NCI-H1694 (cell line): ENCODE measurements at regions not wholly inside any gene's neighbourhood (a gene's known extent, or its start where the extent isn't known, plus 50 kb on each side); places are given as distances from the start of the nearest gene placed in this dataset.
"Not testable (repeated sequence)": the region's sequence is repeated elsewhere in the genome, so short reads cannot be mapped to it uniquely, and the experiment has no call there.

Experiments used
- DNase-seq: peaks from one replicate; lab custom pipeline; 2025; lab: John Stamatoyannopoulos, UW

GRCh38 chr6:10128721-10129120 is 286.2 kb downstream of the TFAP2A start:
- DNase-seq, result no peak

GRCh38 chr6:10122164-10122563 is 292.7 kb downstream of the TFAP2A start:
- DNase-seq, result no peak

GRCh38 chr6:10112871-10113549 is 301.9 kb downstream of the TFAP2A start:
- no peak for DNase-seq

- no peak for DNase-seq
Observed at GRCh38 chr6:10111975-10112374, 302.9 kb downstream of the TFAP2A start.

GRCh38 chr6:10101551-10102252 is 313.2 kb downstream of the TFAP2A start:
- DNase-seq, result no peak

GRCh38 chr6:10099529-10100140 is 315.2 kb downstream of the TFAP2A start:
- DNase-seq, result no peak

- no peak for DNase-seq
Observed at GRCh38 chr6:10098756-10099528, 315.9 kb downstream of the TFAP2A start.

GRCh38 chr6:10093282-10093681 is 321.6 kb downstream of the TFAP2A start:
- no peak for DNase-seq

DNA sequence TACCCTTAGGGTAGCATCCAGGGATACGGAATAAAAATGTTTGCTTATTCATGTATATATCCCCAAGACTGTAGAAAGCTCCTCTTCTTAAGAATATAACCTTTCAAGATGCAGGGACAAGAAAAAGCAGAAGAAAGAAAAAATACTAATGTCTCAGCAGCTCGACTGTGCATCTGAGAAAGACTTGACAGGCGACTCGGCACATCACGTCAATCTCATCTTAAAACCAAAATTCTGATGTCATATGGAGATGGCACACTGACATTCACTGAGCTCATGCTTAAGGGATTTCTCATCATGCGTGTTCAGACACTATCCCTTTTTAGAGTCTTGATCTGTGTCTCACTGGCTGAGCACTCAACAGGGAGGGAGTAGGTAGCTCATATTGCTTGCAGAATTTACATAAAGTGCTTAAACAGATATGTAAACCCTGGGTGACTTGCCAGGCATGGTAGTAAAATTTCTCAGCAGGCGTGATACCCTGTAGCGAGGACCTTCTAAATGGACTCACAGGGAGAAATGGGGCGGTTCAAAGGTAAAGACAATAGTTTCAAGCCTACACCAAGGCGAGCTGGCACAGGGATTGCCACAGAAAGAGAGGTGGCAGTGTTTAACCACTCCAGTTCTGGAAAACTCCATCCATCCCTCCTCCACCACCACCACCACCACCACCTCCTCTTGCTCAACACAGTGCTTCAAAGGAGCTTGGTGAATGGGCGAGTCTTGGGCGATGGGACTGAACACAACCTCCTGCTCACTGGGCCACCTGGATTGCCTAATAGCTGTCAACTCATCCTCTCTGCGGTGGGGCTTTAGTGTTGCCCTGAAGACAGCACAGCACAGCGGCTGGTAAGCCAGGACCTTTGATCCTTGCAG is 330.5 kb downstream of the TFAP2A start:
- DNase-seq, result no peak

DNA sequence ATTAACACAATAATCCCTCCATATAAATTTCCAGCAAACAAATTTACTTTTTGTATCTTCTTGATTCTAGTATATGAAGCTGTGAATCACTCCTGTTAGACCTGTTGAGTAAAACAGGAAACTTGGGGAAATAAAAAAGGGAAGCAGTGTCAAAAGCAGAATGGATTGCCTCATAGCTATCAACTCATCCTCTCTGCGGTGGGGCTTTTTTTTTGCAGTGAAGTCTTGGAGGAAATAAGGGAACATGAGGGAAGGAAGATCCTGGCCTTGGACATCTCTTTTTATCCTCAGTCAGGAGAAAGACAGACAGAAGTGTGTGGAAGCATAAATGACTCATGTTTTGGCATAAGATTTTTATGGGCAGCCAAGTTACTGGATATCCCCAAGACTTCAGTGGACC is 332.5 kb downstream of the TFAP2A start:
- no peak for DNase-seq

DNA sequence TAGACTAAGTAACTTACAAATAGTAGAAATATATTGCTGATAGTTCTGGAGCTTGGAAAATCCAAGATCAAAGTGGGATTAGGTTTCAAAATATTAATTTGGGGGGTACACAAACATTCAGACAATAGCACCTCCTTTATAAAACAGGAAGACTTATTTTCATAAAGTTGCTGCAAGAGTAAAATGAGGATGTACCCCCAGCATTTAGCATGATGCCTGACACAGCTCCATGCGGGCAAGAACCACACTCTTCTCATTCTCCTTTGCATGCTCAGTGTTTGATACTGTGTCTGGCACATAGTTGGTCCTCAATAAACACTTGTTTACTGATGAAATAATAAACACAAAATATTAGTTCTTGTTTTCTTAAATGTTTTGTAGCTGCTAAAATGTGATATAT is 332.9 kb downstream of the TFAP2A start:
- no peak for DNase-seq

GRCh38 chr6:10081075-10081474 is 333.8 kb downstream of the TFAP2A start:
- no peak for DNase-seq

GRCh38 chr6:10080561-10080960 is 334.3 kb downstream of the TFAP2A start:
- no peak for DNase-seq

DNA sequence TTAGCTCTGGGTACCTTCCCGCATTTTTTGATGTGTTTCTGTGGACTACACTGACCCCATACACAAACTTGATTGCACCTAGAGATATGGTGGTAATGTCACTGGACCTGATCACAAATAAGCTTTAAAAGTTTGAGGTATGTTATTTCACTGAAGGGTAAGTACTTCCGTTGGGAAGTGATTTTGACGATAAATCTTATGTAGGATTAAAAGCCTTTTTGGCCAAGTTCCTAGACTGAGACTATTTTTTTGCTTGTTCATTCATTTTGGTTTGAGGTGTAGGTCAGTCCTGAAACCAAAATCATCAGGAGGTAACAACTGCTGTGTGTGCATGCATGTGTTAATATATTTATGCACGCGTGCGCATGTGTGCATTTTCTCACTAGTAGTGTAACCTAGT is 336.3 kb downstream of the TFAP2A start:
- no peak for DNase-seq

GRCh38 chr6:10074726-10075125 is 340.1 kb downstream of the TFAP2A start:
- DNase-seq, result not testable (repeated sequence)

DNA sequence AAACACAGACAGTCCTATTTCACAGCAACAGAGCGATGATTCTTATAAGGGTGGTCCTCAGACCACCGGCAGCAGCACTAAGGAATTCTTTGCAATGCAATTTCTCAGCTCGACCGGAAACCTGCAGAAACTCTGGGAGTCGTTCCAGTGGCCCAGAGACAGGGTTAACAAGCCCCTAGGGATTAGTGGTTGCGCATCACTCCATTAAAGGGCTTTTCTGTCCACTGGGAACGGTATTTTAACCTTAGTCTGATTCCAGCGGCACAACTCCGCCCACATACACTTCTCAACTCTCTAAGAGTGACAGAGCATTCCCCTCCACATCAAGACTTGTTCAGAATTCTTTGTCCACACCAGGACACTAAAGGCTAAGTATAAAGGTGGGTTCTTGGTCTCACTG is 341.5 kb downstream of the TFAP2A start:
- no peak for DNase-seq

DNA sequence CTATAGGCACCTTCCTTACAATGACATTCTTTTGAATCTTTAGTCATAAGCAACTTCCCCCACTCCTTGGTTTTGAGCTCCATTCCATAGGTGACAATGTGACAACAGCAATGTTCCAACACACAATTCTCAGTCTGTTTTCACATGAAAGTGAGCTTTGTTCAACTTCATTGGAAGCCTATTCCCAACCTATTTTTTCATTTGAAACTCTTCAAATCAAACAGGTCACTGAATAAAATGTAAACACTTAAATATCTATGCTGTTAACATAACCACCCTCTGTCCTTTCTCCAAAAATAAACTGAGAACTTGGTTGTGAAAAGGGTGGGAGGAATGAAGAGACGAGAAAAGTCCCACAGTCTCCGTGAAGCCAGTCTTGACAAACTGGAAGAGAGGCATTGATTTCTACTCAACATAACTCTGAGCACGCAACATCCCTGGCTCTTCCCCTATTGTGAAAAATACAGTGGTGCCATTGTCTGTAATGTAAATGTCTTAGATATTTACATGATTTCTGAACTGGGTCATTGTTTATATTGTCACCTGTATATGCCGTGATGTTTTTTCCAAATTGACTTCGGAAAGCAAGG is 343.1 kb downstream of the TFAP2A start:
- DNase-seq, result no peak

- no peak for DNase-seq
Observed at GRCh38 chr6:10060004-10060403, 354.9 kb downstream of the TFAP2A start.

- DNase-seq, result no peak
Observed at GRCh38 chr6:10054672-10055071, 360.2 kb downstream of the TFAP2A start.

DNA sequence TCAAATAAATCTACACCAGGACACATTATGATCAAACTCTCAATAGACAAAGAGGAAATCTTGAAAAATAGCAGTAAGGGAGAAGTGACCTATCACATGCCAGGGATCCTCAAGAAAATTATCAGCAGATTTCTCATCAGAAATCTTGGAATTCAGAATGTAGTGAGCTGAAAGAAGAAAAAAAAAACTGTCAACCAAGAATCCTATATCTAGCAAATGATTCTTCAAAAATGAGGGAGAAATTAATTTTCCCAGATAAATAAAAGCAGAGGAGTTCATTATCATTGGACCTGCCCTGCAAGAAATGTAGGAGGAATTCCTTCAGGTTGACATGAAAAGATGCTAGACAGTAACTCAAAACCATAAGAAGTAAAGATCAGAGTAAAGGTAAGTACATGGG is 363.6 kb downstream of the TFAP2A start:
- no peak for DNase-seq
